ENCODE measurements at regions not wholly inside any gene's neighbourhood (a gene's known extent, or its start where the extent isn't known, plus 50 kb on each side); places are given as distances from the start of the nearest gene placed in this dataset.

- Histone ChIP-seq H3K27ac (ENCODE audit: insufficient read depth, low read depth, low read length) (no peak overlapping the region), H4K20me1 (replicated peaks; ENCODE audit: control insufficient read depth, extremely low read depth, insufficient read depth, low read length) (no peaks in the 10 kb centered on the region), H3K9me1 (replicated peaks; ENCODE audit: control insufficient read depth, extremely low read depth, insufficient read depth, low read length) (no peaks in the 10 kb centered on the region), H3K4me1 (ENCODE audit: control insufficient read depth, extremely low read depth, insufficient read depth, low read length) (no peaks in the 10 kb centered on the region), H3K79me2 (ENCODE audit: control insufficient read depth, insufficient read depth, low read length) (no peaks in the 10 kb centered on the region), H3K4me3 (replicated peaks in 1 of 3; ENCODE audit: insufficient read depth in 1 of 3, low read depth in 1 of 3, low read length in 3 of 3) (no peak overlapping the region), H3K4me2 (ENCODE audit: insufficient read depth, low read length) (no peak overlapping the region), H3K36me3 (ENCODE audit: control insufficient read depth in 2 of 2, extremely low read depth in 1 of 2, insufficient read depth in 2 of 2, low read length in 2 of 2) (no peaks in the 10 kb centered on the region), H3K9ac (replicated peaks; ENCODE audit: extremely low read depth, insufficient read depth, low read length) (no peak overlapping the region), H2AFZ (ENCODE audit: low read depth, low read length) (no peak overlapping the region), H3K9me3 (replicated peaks; ENCODE audit: control insufficient read depth, insufficient read depth, low read length) (no peaks in the 10 kb centered on the region), H3K27me3 (ENCODE audit: control insufficient read depth in 2 of 2, insufficient read depth in 2 of 2, low read length in 2 of 2) (no peaks in the 10 kb centered on the region)
- intact Hi-C loops (cut with micrococcal nuclease) = no loop called here
- dilution Hi-C loops (cut with MboI; ENCODE audit: extremely low pct_ligation_motif_present, low sequenced_read_pairs) = no loop called here
- DNase-seq (ENCODE audit: low read depth, low spot score) (no peak), FAIRE-seq (no peak)
- CTCF ChIA-PET = interaction anchor here (0.6 kb wide), 1 partner anchor 346 kb away, joined by 3 read pairs; no protein-coding TSS in a partner anchor
- BruUV-seq (replicated peaks) = no TSS peak
- POLR2A ChIA-PET = no interaction called here
- TF ChIP-seq POLR2AphosphoS5 (IDR thresholded peaks at IDR 0.05; ENCODE audit: insufficient read depth, low read depth, low read length) (no peak), JUN (IDR thresholded peaks at IDR 0.05; ENCODE audit: borderline replicate concordance, insufficient read depth, insufficient read length, low read depth) (no peak), EZH2 (IDR thresholded peaks at IDR 0.05; ENCODE audit: borderline replicate concordance, low read depth, low read length, severe bottlenecking) (no peak), FOS (IDR thresholded peaks at IDR 0.05; ENCODE audit: borderline replicate concordance, insufficient read depth, low read length) (no peak), MYC (IDR thresholded peaks at IDR 0.05; ENCODE audit: low read depth, low read length) (no peak), GATA2 (IDR thresholded peaks at IDR 0.05; ENCODE audit: insufficient read depth, insufficient read length, low read depth, low read length) (no peak), POLR2A (IDR thresholded peaks at IDR 0.05; ENCODE audit: low read depth, low read length) (no peak)
Measured at GRCh38 chr2:186085226-186085625, 346.6 kb downstream of the FSIP2 start.

DNA sequence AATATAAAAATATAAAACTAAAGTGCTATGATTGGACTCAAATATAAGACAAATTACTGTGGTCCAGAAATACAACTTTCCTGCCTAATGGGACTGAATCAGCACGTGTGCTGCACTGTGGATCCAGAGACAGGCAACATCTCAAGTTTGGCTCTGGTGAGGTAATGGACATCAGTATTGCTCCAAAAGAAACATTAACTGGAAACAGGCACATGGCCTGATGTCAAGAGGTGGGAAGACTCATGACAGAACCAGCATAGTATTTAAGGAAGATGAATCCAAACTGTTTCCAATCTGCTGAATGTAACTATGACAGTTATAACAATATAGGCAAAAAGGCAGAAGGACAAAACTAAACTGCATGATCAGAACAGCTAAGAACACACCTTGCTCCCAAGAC, 354.6 kb downstream of the FSIP2 start:
- Histone ChIP-seq H2AFZ (ENCODE audit: low read depth, low read length) (no peak overlapping the region), H3K27me3 (ENCODE audit: control insufficient read depth in 2 of 2, insufficient read depth in 2 of 2, low read length in 2 of 2) (no peaks in the 10 kb centered on the region), H3K79me2 (ENCODE audit: control insufficient read depth, insufficient read depth, low read length) (no peaks in the 10 kb centered on the region), H3K9me3 (replicated peaks; ENCODE audit: control insufficient read depth, insufficient read depth, low read length) (no peaks in the 10 kb centered on the region), H3K4me1 (ENCODE audit: control insufficient read depth, extremely low read depth, insufficient read depth, low read length) (no peaks in the 10 kb centered on the region), H3K27ac (ENCODE audit: insufficient read depth, low read depth, low read length) (no peak overlapping the region), H3K9me1 (replicated peaks; ENCODE audit: control insufficient read depth, extremely low read depth, insufficient read depth, low read length) (no peaks in the 10 kb centered on the region), H3K4me3 (replicated peaks in 1 of 3; ENCODE audit: insufficient read depth in 1 of 3, low read depth in 1 of 3, low read length in 3 of 3) (no peak overlapping the region), H3K36me3 (ENCODE audit: control insufficient read depth in 2 of 2, extremely low read depth in 1 of 2, insufficient read depth in 2 of 2, low read length in 2 of 2) (no peaks in the 10 kb centered on the region), H3K4me2 (ENCODE audit: insufficient read depth, low read length) (no peak overlapping the region), H3K9ac (replicated peaks; ENCODE audit: extremely low read depth, insufficient read depth, low read length) (no peak overlapping the region), H4K20me1 (replicated peaks; ENCODE audit: control insufficient read depth, extremely low read depth, insufficient read depth, low read length) (no peaks in the 10 kb centered on the region)
- no peak for TF ChIP-seq CTCF (IDR thresholded peaks at IDR 0.05; ENCODE audit: extremely low read depth in 1 of 2, insufficient read depth in 1 of 2, low read depth in 1 of 2, low read length in 2 of 2)
- no peak for TF ChIP-seq JUN (IDR thresholded peaks at IDR 0.05; ENCODE audit: borderline replicate concordance, insufficient read depth, insufficient read length, low read depth)
- TF ChIP-seq EZH2 (IDR thresholded peaks at IDR 0.05; ENCODE audit: borderline replicate concordance, low read depth, low read length, severe bottlenecking) = no peak
- no peak for TF ChIP-seq POLR2A (IDR thresholded peaks at IDR 0.05; ENCODE audit: low read depth, low read length)
- TF ChIP-seq FOS (IDR thresholded peaks at IDR 0.05; ENCODE audit: borderline replicate concordance, insufficient read depth, low read length) = no peak
- no peak for TF ChIP-seq POLR2AphosphoS5 (IDR thresholded peaks at IDR 0.05; ENCODE audit: insufficient read depth, low read depth, low read length)
- no peak for TF ChIP-seq GATA2 (IDR thresholded peaks at IDR 0.05; ENCODE audit: insufficient read depth, insufficient read length, low read depth, low read length)
- no peak for TF ChIP-seq MYC (IDR thresholded peaks at IDR 0.05; ENCODE audit: low read depth, low read length)
- TF ChIP-seq MAX (IDR thresholded peaks at IDR 0.05; ENCODE audit: insufficient read depth, insufficient read length) = no peak
- FAIRE-seq (peak; percentile 12), DNase-seq (ENCODE audit: low read depth, low spot score) (no peak)
- no TSS peak for BruUV-seq (replicated peaks)
- ChIA-PET CTCF (no interaction called here), POLR2A (no interaction called here)
- dilution Hi-C loops (cut with MboI; ENCODE audit: extremely low pct_ligation_motif_present, low sequenced_read_pairs) = no loop called here
- intact Hi-C loops (cut with micrococcal nuclease) = no loop called here

Data from endothelial cell of umbilical vein (primary cell).